IMR-90 (cell line): ENCODE measurements at regions not wholly inside any gene's neighbourhood (a gene's known extent, or its start where the extent isn't known, plus 50 kb on each side); places are given as distances from the start of the nearest gene placed in this dataset.
"Not testable (repeated sequence)": the region's sequence is repeated elsewhere in the genome, so short reads cannot be mapped to it uniquely, and the experiment has no call there.

Experiments
- ATAC-seq: fragments of 200-7000 bp; cut with Tn5 transposase; 2 replicates; pipeline ENCODE4 v1.9.1; 2020; ENCODE audit warnings: low read depth, mild to moderate bottlenecking, moderate library complexity
- BruUV-seq: library from RNA; stranded (reverse); fragments of 400-500 nt; replicated peaks from 2 replicates; lab custom pipeline; 2021; lab: Mats Ljungman, UMichigan
- CTCF ChIA-PET: fragments of 300-600 bp; formaldehyde crosslinking; extraction: SDS; loops from one replicate; lab custom pipeline; 2021; ENCODE audit warnings: antibody characterized with exemption; lab: Yijun Ruan, JAX
- POLR2A ChIA-PET: fragments of 300-600 bp; sonication (Branson Sonifier 250); formaldehyde crosslinking; loops from one replicate; lab custom pipeline; 2022; ENCODE audit warnings: antibody characterized with exemption; ENCODE audit not compliant: unreplicated experiment; lab: Charles Lee
- DNase-seq: peaks from one replicate; pipeline ENCODE4 v3.0.0; 2013
- H2AFZ ChIP-seq: replicated peaks from 2 replicates; pipeline ENCODE3; 2013; ENCODE audit warnings: low read length, mild to moderate bottlenecking; ENCODE audit not compliant: poor library complexity
- H2AK5ac ChIP-seq: 2 replicates; pipeline ENCODE4 v1.6.1; 2013; ENCODE audit warnings: low read depth, low read length, inconsistent platforms
- H2AK9ac ChIP-seq: replicated peaks from 2 replicates; pipeline ENCODE3; 2013; ENCODE audit warnings: mild to moderate bottlenecking, low read depth, low read length, moderate library complexity; ENCODE audit not compliant: poor library complexity
- H2BK120ac ChIP-seq: 2 replicates; pipeline ENCODE4 v1.6.1; 2013; ENCODE audit warnings: low read depth, low read length, inconsistent platforms
- H2BK15ac ChIP-seq: 3 replicates; pipeline ENCODE4 v1.6.1; 2013; ENCODE audit warnings: low read depth, low read length, inconsistent platforms
- H2BK20ac ChIP-seq: 2 replicates; pipeline ENCODE4 v1.6.1; 2013; ENCODE audit warnings: low read depth, mild to moderate bottlenecking, inconsistent platforms, low read length, moderate library complexity
- H2BK5ac ChIP-seq: 2 replicates; pipeline ENCODE4 v1.6.1; 2013; ENCODE audit warnings: mild to moderate bottlenecking, low read depth, low read length, inconsistent platforms; ENCODE audit not compliant: poor library complexity, severe bottlenecking
- H3K14ac ChIP-seq: replicated peaks from 2 replicates; pipeline ENCODE4 v1.6.1; 2013; ENCODE audit warnings: low read depth, low read length, inconsistent platforms
- H3K18ac ChIP-seq: 2 replicates; pipeline ENCODE4 v1.6.1; 2013; ENCODE audit warnings: low read depth, low read length, control low read depth
- H3K23ac ChIP-seq: 2 replicates; pipeline ENCODE4 v1.6.1; 2013; ENCODE audit warnings: low read depth, low read length, inconsistent platforms
- H3K27ac ChIP-seq: 2 replicates; pipeline ENCODE4 v1.5.1; 2013; ENCODE audit warnings: mild to moderate bottlenecking, control low read depth, low read length; ENCODE audit not compliant: insufficient read depth
- H3K27me3 ChIP-seq: 2 replicates; pipeline ENCODE4 v1.6.1; 2013; ENCODE audit warnings: low read length; ENCODE audit not compliant: control insufficient read depth, insufficient read depth
- H3K36me3 ChIP-seq: 2 replicates; pipeline ENCODE4 v1.6.1; 2013; ENCODE audit warnings: low read length, mixed read lengths; ENCODE audit not compliant: control insufficient read depth, insufficient read depth
- H3K4ac ChIP-seq: 2 replicates; pipeline ENCODE4 v1.6.1; 2013; ENCODE audit warnings: low read depth, low read length, inconsistent platforms
- H3K4me1 ChIP-seq: 2 replicates; pipeline ENCODE4 v1.6.1; 2013; ENCODE audit warnings: low read length, mixed read lengths; ENCODE audit not compliant: control insufficient read depth, insufficient read depth
- H3K4me2 ChIP-seq: 2 replicates; pipeline ENCODE4 v1.6.1; 2013; ENCODE audit warnings: low read depth, mild to moderate bottlenecking, control low read depth, low read length, moderate library complexity
- H3K4me3 ChIP-seq: 2 replicates; pipeline ENCODE4 v1.5.1; 2013; ENCODE audit warnings: low read depth, mild to moderate bottlenecking, control low read depth, low read length, moderate library complexity; ENCODE audit not compliant: insufficient read depth
- H3K56ac ChIP-seq: 2 replicates; pipeline ENCODE4 v1.6.1; 2013; ENCODE audit warnings: low read length, inconsistent platforms; ENCODE audit not compliant: insufficient read depth; ENCODE audit errors: extremely low read depth
- H3K79me1 ChIP-seq, 2 experiments: 2 replicates each; pipeline ENCODE4 v1.6.1; 2013; ENCODE audit warnings: low read length in 2 of 2, inconsistent platforms in 1 of 2, low read depth in 1 of 2
- H3K9ac ChIP-seq: 2 replicates; pipeline ENCODE4 v1.6.1; 2013; ENCODE audit warnings: low read depth, low read length, control low read depth
- H3K9me1 ChIP-seq: 2 replicates; pipeline ENCODE4 v1.6.1; 2013; ENCODE audit warnings: low read length, inconsistent platforms; ENCODE audit not compliant: insufficient read depth
- H3K9me3 ChIP-seq: 2 replicates; pipeline ENCODE4 v1.6.1; 2013; ENCODE audit warnings: low read length; ENCODE audit not compliant: control insufficient read depth, insufficient read depth
- H4K20me1 ChIP-seq: 2 replicates; pipeline ENCODE4 v1.6.1; 2013; ENCODE audit warnings: low read length, inconsistent platforms; ENCODE audit not compliant: insufficient read depth
- H4K5ac ChIP-seq: 2 replicates; pipeline ENCODE4 v1.6.1; 2013; ENCODE audit warnings: mild to moderate bottlenecking, low read depth, low read length, control low read depth
- H4K8ac ChIP-seq, 2 experiments: 2 replicates each; pipeline ENCODE4 v1.6.1; 2013; ENCODE audit warnings: low read depth in 2 of 2, low read length in 2 of 2, control low read depth in 1 of 2, inconsistent platforms in 1 of 2
- H4K91ac ChIP-seq: 2 replicates; pipeline ENCODE4 v1.6.1; 2013; ENCODE audit warnings: low read depth, low read length, inconsistent platforms; ENCODE audit not compliant: insufficient read depth
- BHLHE40 ChIP-seq: fragments of 150-350 bp; IDR thresholded peaks from 2 replicates; pipeline ENCODE4 v1.6.1; 2016; ENCODE audit warnings: mild to moderate bottlenecking, low read depth, low read length
- WGBS, 2 experiments: methylation state at CpG; one replicate each; pipeline versions ENCODE4 v1.1.5 to v1.1.7; 2013; ENCODE audit warnings: missing lambda C conversion rate in 2 of 2; ENCODE audit not compliant: insufficient read length in 1 of 2; ENCODE audit errors: extremely low coverage in 2 of 2; 5-methylcytosine and 5-hydroxymethylcytosine counted together
- dilution Hi-C: fragments of 300-500 bp; cut with HindIII; formaldehyde crosslinking; loops from one replicate; pipeline ENCODE4 v1.14.3; 2018; ENCODE audit warnings: low sequenced_read_pairs; ENCODE audit not compliant: unreplicated experiment
- in situ Hi-C: fragments of 300-500 bp; cut with MboI; formaldehyde crosslinking; loops from 3 replicates; pipeline ENCODE4 v1.14.3; 2019; ENCODE audit warnings: low sequenced_read_pairs, inconsistent platforms, mixed read lengths
- intact Hi-C: fragments of 100-400 bp; cut with micrococcal nuclease; formaldehyde crosslinking; loops from 2 replicates; pipeline ENCODE4 v1.10.0; 2022

DNA sequence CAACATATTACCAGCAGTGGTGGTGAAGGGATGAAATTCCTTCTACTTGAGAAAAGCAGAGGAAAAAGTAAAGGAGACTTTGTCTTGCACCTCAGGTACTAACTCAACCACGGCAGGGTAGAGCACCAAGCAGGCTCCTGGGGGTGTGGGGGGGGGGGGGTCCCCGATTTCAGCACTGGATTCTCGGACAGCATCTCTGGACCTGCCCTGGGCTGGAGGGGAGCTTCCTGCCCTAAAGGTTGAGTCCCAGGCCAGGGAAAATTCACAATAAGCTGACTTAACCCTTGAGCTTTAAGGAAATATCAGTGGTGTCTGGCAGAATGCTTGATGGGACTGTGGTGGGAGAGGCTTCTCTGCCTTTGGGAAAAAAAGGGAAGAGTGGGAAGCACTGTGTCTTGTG, 233.2 kb upstream of the CXADR start:
- H3K9me1 ChIP-seq, result no peaks in the 10 kb centered on the region
- H3K27ac ChIP-seq, result no peak overlapping the region
- H3K56ac ChIP-seq, result no peak overlapping the region
- H2BK15ac ChIP-seq, result no peak overlapping the region
- no peaks in the 10 kb centered on the region for H4K20me1 ChIP-seq
- no peaks in the 10 kb centered on the region for H3K79me1 ChIP-seq
- no peak overlapping the region for H3K14ac ChIP-seq
- no peak overlapping the region for H4K8ac ChIP-seq
- dilution Hi-C loops, result no loop called here
- intact Hi-C loops, result loop anchor here (10.0 kb wide), 1 partner anchor 55 kb away; no protein-coding TSS in a partner anchor
- ChIA-PET CTCF (no interaction called here), POLR2A (no interaction called here)
- no CpG with 5 or more reads among the region's 3 CpGs for WGBS, 2 experiments
- ATAC-seq (no peak), DNase-seq (no peak)
- no peak overlapping the region for H2AFZ ChIP-seq
- no peak overlapping the region for H2AK9ac ChIP-seq
- no peak overlapping the region for H2AK5ac ChIP-seq
- no peak overlapping the region for H3K4ac ChIP-seq
- H3K4me3 ChIP-seq, result no peak overlapping the region
- H3K36me3 ChIP-seq, result no peaks in the 10 kb centered on the region
- no peak overlapping the region for H4K5ac ChIP-seq
- peaks cover 9% of the 10 kb centered on the region for H3K9me3 ChIP-seq
- no peak overlapping the region for H3K18ac ChIP-seq
- no peak overlapping the region for H2BK5ac ChIP-seq
- no peaks in the 10 kb centered on the region for H3K4me1 ChIP-seq
- H3K4me2 ChIP-seq, result no peak overlapping the region
- H2BK120ac ChIP-seq, result no peak overlapping the region
- H2BK20ac ChIP-seq, result no peak overlapping the region
- in situ Hi-C loops, result no loop called here
- no peaks in the 10 kb centered on the region for H3K27me3 ChIP-seq
- no peak overlapping the region for H3K9ac ChIP-seq
- H3K23ac ChIP-seq, result no peak overlapping the region
- no TSS peak for BruUV-seq
- no peak overlapping the region for H4K91ac ChIP-seq
- no peak for TF ChIP-seq BHLHE40

DNA sequence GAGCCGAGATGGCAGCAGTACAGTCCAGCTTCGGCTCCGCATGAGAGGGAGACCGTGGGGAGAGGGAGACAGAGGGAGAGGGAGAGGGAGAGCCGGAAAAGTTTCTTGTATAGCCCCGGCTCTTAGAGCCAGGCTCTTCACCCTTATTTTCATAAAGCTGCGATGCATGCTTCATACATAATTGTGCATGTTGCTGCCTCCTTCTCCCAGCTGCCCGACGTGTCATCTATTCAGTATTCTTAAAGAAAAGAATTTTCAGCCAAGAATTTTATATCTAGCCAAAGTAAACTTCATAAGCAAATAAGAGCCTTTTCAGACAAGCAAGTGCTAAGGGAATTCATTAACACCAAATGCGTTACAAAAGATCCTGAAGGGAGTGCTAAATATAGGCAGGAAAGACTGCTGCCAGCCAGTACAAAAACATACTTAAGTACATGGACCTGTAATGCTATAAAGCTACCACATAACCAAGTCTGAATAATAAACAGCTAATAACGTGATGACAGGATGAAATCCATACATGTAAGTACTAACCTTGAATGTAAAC, 219.8 kb upstream of the CXADR start:
- in situ Hi-C loops, H4K91ac ChIP-seq, CTCF ChIA-PET, H2AFZ ChIP-seq, H2BK15ac ChIP-seq, H3K4me1 ChIP-seq, H4K5ac ChIP-seq, H3K27ac ChIP-seq, H3K4ac ChIP-seq, H3K9ac ChIP-seq, H3K4me3 ChIP-seq, H2BK5ac ChIP-seq, H3K14ac ChIP-seq, H3K4me2 ChIP-seq, DNase-seq, H3K23ac ChIP-seq, H4K20me1 ChIP-seq, H3K9me1 ChIP-seq, H2BK20ac ChIP-seq, H3K27me3 ChIP-seq, H3K79me1 ChIP-seq, H2AK9ac ChIP-seq, POLR2A ChIA-PET, intact Hi-C loops, H3K56ac ChIP-seq, ATAC-seq, H4K8ac ChIP-seq, H2AK5ac ChIP-seq, H3K18ac ChIP-seq, H2BK120ac ChIP-seq, H3K36me3 ChIP-seq, BruUV-seq, dilution Hi-C loops: not testable (repeated sequence)
- 100% methylated on average over 1 of the region's 11 CpGs; no CpG with 5 or more reads in 1 of the 2 experiments for WGBS, 2 experiments
- H3K9me3 ChIP-seq, result peaks cover 11% of the 10 kb centered on the region
